Thyroid gland (tissue), 4 donors: ENCODE measurements at regions not wholly inside any gene's neighbourhood (a gene's known extent, or its start where the extent isn't known, plus 50 kb on each side); places are given as distances from the start of the nearest gene placed in this dataset.

Experiments
- POLR2A ChIP-seq, 2 donors: fragments of 450-650 bp; IDR thresholded peaks; one replicate each; pipeline ENCODE4 v1.6.1; 2017; ENCODE audit warnings: antibody characterized with exemption in 2 of 2, mild to moderate bottlenecking in 2 of 2, moderate library complexity in 1 of 2
- TF ChIP-seq, protein P1 (sequence below), 6 experiments: fragments of 200-600 bp in 3 of 6; fragments of 450-650 bp in 3 of 6; sonication (generic) in 3 of 6; IDR thresholded peaks; one replicate each; pipeline ENCODE4 v1.5.1; 2016 to 2019; ENCODE audit warnings: antibody characterized with exemption in 6 of 6, mild to moderate bottlenecking in 2 of 6, inconsistent platforms in 1 of 6, moderate library complexity in 1 of 6

DNA sequence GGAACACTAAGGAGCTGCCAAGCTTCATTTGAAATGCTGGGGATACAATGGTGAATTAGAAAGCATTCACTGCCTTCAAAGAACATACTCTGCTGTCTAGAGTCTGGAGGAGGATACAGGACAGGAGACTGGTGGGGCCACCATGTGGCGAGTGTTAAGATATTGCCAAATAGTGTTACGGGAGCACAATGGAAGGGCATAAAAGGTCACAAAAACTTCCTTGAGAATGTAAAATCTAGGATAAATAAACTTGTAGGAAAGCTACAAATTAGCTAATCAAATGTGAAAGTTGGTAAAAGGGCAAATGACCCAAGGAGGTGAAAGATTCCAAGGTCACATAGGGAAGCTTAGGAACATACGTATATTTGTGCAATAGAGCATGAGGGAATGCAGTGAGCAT, 271.7 kb downstream of the RFPL4B start:
- TF ChIP-seq, protein P1, sequence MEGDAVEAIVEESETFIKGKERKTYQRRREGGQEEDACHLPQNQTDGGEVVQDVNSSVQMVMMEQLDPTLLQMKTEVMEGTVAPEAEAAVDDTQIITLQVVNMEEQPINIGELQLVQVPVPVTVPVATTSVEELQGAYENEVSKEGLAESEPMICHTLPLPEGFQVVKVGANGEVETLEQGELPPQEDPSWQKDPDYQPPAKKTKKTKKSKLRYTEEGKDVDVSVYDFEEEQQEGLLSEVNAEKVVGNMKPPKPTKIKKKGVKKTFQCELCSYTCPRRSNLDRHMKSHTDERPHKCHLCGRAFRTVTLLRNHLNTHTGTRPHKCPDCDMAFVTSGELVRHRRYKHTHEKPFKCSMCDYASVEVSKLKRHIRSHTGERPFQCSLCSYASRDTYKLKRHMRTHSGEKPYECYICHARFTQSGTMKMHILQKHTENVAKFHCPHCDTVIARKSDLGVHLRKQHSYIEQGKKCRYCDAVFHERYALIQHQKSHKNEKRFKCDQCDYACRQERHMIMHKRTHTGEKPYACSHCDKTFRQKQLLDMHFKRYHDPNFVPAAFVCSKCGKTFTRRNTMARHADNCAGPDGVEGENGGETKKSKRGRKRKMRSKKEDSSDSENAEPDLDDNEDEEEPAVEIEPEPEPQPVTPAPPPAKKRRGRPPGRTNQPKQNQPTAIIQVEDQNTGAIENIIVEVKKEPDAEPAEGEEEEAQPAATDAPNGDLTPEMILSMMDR (IDR thresholded peaks at IDR 0.05), result peak in 4 of 6 experiments; percentile 17 to 57 (median 40)
- no peak for TF ChIP-seq POLR2A (IDR thresholded peaks at IDR 0.05)
